T-helper 2 cell (primary cell): ENCODE measurements at regions not wholly inside any gene's neighbourhood (a gene's known extent, or its start where the extent isn't known, plus 50 kb on each side); places are given as distances from the start of the nearest gene placed in this dataset.
A peak's percentile ranks its signal among the peaks of the same experiment; 100 is the strongest.

Source experiments
- DNase-seq, 5 experiments: peaks; one replicate each; pipeline versions ENCODE4 v3.0.0 to v3.0.0-alpha.2; 2012 to 2022

- no peak for DNase-seq
Observed at GRCh38 chr22:22397292-22397870, 111.2 kb downstream of the ZNF280B start.

- no peak for DNase-seq
Observed at GRCh38 chr22:22397875-22398524, 110.5 kb downstream of the ZNF280B start.

GRCh38 chr22:22398530-22399327 lies 109.8 kb downstream of the ZNF280B start:
- no peak for DNase-seq

GRCh38 chr22:22400099-22400498 lies 108.4 kb downstream of the ZNF280B start:
- DNase-seq, result no peak

- DNase-seq, result no peak
Observed at GRCh38 chr22:22400964-22401363, 107.6 kb downstream of the ZNF280B start.

GRCh38 chr22:22401381-22401780 lies 107.2 kb downstream of the ZNF280B start:
- no peak for DNase-seq

GRCh38 chr22:22403306-22403705 lies 105.2 kb downstream of the ZNF280B start:
- DNase-seq, result no peak

- DNase-seq, result no peak
Observed at GRCh38 chr22:22403771-22404170, 104.8 kb downstream of the ZNF280B start.

- DNase-seq, result no peak
Observed at GRCh38 chr22:22404598-22405284, 103.8 kb downstream of the ZNF280B start.

- DNase-seq, result no peak
Observed at GRCh38 chr22:22406445-22407027, 102.0 kb downstream of the ZNF280B start.

GRCh38 chr22:22407061-22407460 lies 101.5 kb downstream of the ZNF280B start:
- no peak for DNase-seq

GRCh38 chr22:22408269-22408668 lies 100.3 kb downstream of the ZNF280B start:
- no peak for DNase-seq

GRCh38 chr22:22408731-22409696 lies 99.5 kb downstream of the ZNF280B start:
- peak in 1 of 5 experiments; percentile 4 for DNase-seq

- peak in 1 of 5 experiments; percentile 3 for DNase-seq
Observed at GRCh38 chr22:22410121-22410520, 98.4 kb downstream of the ZNF280B start.

- no peak for DNase-seq
Observed at GRCh38 chr22:22410677-22411076, 97.9 kb downstream of the ZNF280B start.

GRCh38 chr22:22414266-22414665 lies 94.3 kb downstream of the ZNF280B start:
- DNase-seq, result no peak

GRCh38 chr22:22417495-22418162 lies 90.9 kb downstream of the ZNF280B start:
- no peak for DNase-seq

GRCh38 chr22:22418163-22418549 lies 90.4 kb downstream of the ZNF280B start:
- no peak for DNase-seq

GRCh38 chr22:22418957-22419356 lies 89.6 kb downstream of the ZNF280B start:
- DNase-seq, result no peak

- DNase-seq, result no peak
Observed at GRCh38 chr22:22420580-22420979, 88.0 kb downstream of the ZNF280B start.

GRCh38 chr22:22421392-22421791 lies 87.2 kb downstream of the ZNF280B start:
- DNase-seq, result no peak
